GM12878 (cell line): ENCODE measurements at regions not wholly inside any gene's neighbourhood (a gene's known extent, or its start where the extent isn't known, plus 50 kb on each side); places are given as distances from the start of the nearest gene placed in this dataset.

Source experiments
- TAF1 ChIP-seq: IDR thresholded peaks from 2 replicates; pipeline ENCODE4 v1.6.1; 2011; ENCODE audit warnings: mild to moderate bottlenecking, low read depth, low read length, borderline replicate concordance
- TF ChIP-seq, protein P1 (sequence below): fragments of 450-650 bp; IDR thresholded peaks from 2 replicates; pipeline ENCODE4 v1.6.1; 2017; ENCODE audit warnings: mild to moderate bottlenecking, moderate library complexity
- TF ChIP-seq, protein P2 (sequence below): IDR thresholded peaks from 2 replicates; pipeline ENCODE4 v1.6.1; 2012; ENCODE audit warnings: improper control_type of control experiment, low read depth, low read length; ENCODE audit not compliant: insufficient replicate concordance

DNA sequence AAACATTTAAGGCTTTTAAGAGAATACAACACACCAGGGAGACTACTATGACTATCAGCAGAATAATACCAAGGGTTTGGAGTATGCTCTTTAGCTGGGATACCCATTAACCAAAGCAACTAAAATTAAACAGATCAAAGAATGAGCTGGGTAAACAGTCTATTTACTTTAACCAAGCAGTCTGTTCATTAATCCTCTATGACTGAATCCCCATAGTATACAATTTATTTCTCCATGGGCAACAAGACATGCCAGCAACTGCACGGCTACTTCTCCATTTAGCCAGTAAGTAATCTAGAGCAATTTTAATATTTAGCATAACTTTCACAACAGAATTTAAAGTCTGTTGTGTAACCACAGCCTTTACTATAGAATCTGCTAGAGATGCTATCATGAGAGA lies 77.6 kb downstream of the CDO1 start (continued):
- TF ChIP-seq, protein P1, sequence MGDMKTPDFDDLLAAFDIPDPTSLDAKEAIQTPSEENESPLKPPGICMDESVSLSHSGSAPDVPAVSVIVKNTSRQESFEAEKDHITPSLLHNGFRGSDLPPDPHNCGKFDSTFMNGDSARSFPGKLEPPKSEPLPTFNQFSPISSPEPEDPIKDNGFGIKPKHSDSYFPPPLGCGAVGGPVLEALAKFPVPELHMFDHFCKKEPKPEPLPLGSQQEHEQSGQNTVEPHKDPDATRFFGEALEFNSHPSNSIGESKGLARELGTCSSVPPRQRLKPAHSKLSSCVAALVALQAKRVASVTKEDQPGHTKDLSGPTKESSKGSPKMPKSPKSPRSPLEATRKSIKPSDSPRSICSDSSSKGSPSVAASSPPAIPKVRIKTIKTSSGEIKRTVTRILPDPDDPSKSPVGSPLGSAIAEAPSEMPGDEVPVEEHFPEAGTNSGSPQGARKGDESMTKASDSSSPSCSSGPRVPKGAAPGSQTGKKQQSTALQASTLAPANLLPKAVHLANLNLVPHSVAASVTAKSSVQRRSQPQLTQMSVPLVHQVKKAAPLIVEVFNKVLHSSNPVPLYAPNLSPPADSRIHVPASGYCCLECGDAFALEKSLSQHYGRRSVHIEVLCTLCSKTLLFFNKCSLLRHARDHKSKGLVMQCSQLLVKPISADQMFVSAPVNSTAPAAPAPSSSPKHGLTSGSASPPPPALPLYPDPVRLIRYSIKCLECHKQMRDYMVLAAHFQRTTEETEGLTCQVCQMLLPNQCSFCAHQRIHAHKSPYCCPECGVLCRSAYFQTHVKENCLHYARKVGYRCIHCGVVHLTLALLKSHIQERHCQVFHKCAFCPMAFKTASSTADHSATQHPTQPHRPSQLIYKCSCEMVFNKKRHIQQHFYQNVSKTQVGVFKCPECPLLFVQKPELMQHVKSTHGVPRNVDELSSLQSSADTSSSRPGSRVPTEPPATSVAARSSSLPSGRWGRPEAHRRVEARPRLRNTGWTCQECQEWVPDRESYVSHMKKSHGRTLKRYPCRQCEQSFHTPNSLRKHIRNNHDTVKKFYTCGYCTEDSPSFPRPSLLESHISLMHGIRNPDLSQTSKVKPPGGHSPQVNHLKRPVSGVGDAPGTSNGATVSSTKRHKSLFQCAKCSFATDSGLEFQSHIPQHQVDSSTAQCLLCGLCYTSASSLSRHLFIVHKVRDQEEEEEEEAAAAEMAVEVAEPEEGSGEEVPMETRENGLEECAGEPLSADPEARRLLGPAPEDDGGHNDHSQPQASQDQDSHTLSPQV, result no peak
- TF ChIP-seq, protein P2, sequence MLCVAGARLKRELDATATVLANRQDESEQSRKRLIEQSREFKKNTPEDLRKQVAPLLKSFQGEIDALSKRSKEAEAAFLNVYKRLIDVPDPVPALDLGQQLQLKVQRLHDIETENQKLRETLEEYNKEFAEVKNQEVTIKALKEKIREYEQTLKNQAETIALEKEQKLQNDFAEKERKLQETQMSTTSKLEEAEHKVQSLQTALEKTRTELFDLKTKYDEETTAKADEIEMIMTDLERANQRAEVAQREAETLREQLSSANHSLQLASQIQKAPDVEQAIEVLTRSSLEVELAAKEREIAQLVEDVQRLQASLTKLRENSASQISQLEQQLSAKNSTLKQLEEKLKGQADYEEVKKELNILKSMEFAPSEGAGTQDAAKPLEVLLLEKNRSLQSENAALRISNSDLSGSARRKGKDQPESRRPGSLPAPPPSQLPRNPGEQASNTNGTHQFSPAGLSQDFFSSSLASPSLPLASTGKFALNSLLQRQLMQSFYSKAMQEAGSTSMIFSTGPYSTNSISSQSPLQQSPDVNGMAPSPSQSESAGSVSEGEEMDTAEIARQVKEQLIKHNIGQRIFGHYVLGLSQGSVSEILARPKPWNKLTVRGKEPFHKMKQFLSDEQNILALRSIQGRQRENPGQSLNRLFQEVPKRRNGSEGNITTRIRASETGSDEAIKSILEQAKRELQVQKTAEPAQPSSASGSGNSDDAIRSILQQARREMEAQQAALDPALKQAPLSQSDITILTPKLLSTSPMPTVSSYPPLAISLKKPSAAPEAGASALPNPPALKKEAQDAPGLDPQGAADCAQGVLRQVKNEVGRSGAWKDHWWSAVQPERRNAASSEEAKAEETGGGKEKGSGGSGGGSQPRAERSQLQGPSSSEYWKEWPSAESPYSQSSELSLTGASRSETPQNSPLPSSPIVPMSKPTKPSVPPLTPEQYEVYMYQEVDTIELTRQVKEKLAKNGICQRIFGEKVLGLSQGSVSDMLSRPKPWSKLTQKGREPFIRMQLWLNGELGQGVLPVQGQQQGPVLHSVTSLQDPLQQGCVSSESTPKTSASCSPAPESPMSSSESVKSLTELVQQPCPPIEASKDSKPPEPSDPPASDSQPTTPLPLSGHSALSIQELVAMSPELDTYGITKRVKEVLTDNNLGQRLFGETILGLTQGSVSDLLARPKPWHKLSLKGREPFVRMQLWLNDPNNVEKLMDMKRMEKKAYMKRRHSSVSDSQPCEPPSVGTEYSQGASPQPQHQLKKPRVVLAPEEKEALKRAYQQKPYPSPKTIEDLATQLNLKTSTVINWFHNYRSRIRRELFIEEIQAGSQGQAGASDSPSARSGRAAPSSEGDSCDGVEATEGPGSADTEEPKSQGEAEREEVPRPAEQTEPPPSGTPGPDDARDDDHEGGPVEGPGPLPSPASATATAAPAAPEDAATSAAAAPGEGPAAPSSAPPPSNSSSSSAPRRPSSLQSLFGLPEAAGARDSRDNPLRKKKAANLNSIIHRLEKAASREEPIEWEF, result no peak
- TF ChIP-seq TAF1, result no peak
